Kidney capillary endothelial cell (primary cell): ENCODE measurements at regions not wholly inside any gene's neighbourhood (a gene's known extent, or its start where the extent isn't known, plus 50 kb on each side); places are given as distances from the start of the nearest gene placed in this dataset.

Source experiments
- DNase-seq: peaks from one replicate; pipeline ENCODE4 v3.0.0-alpha.2; 2018; ENCODE audit warnings: low spot score

- DNase-seq: no peak
Observed at GRCh38 chr4:63632858-63633257, 776.4 kb downstream of the TECRL start.

- DNase-seq: no peak
Observed at GRCh38 chr4:63620271-63620670, 789.0 kb downstream of the TECRL start.

- no peak for DNase-seq
Observed at GRCh38 chr4:63619771-63620170, 789.5 kb downstream of the TECRL start.

GRCh38 chr4:63618883-63619718 lies 790.1 kb downstream of the TECRL start:
- no peak for DNase-seq

GRCh38 chr4:63607169-63607872 lies 801.9 kb downstream of the TECRL start:
- no peak for DNase-seq

GRCh38 chr4:63589796-63590195 lies 819.5 kb downstream of the TECRL start:
- DNase-seq: no peak

GRCh38 chr4:63583561-63583960 lies 825.7 kb downstream of the TECRL start:
- DNase-seq: no peak

- DNase-seq: no peak
Observed at GRCh38 chr4:63583007-63583406, 826.2 kb downstream of the TECRL start.

GRCh38 chr4:63580796-63581475 lies 828.3 kb downstream of the TECRL start:
- DNase-seq: no peak

GRCh38 chr4:63578383-63578782 lies 830.9 kb downstream of the TECRL start:
- no peak for DNase-seq

- no peak for DNase-seq
Observed at GRCh38 chr4:63566658-63567057, 842.6 kb downstream of the TECRL start.

- DNase-seq: no peak
Observed at GRCh38 chr4:63563288-63564014, 845.8 kb downstream of the TECRL start.

GRCh38 chr4:63558709-63559108 lies 850.5 kb downstream of the TECRL start:
- no peak for DNase-seq

- no peak for DNase-seq
Observed at GRCh38 chr4:63556332-63556731, 852.9 kb downstream of the TECRL start.

- DNase-seq: no peak
Observed at GRCh38 chr4:63553123-63553522, 856.1 kb downstream of the TECRL start.

- no peak for DNase-seq
Observed at GRCh38 chr4:63541828-63542227, 867.4 kb downstream of the TECRL start.

- DNase-seq: no peak
Observed at GRCh38 chr4:63529581-63530337, 879.5 kb downstream of the TECRL start.

GRCh38 chr4:63528256-63528991 lies 880.8 kb downstream of the TECRL start:
- DNase-seq: no peak

GRCh38 chr4:63526251-63526650 lies 883.0 kb downstream of the TECRL start:
- no peak for DNase-seq

GRCh38 chr4:63524764-63525163 lies 884.5 kb downstream of the TECRL start:
- no peak for DNase-seq
